ENCODE measurements at regions not wholly inside any gene's neighbourhood (a gene's known extent, or its start where the extent isn't known, plus 50 kb on each side); places are given as distances from the start of the nearest gene placed in this dataset.
A peak's percentile ranks its signal among the peaks of the same experiment; 100 is the strongest.
"Not testable (repeated sequence)": the region's sequence is repeated elsewhere in the genome, so short reads cannot be mapped to it uniquely, and the experiment has no call there.

GRCh38 chr3:17817545-17817944 lies 75.1 kb upstream of the TBC1D5 start:
- Histone ChIP-seq H3F3A (ENCODE audit: insufficient read depth) (no peaks in the 10 kb centered on the region), H2AFZ (no peak overlapping the region), H3K4me2 (ENCODE audit: unreplicated experiment) (no peak overlapping the region), H3K9ac (no peak overlapping the region), H3K4me3 (no peak overlapping the region), H4K20me1 (ENCODE audit: insufficient read depth) (no peaks in the 10 kb centered on the region), H3K9me2 (ENCODE audit: insufficient read depth) (no peaks in the 10 kb centered on the region), H3K36me3 (ENCODE audit: low read depth) (no peaks in the 10 kb centered on the region), H3K27me3 (replicated peaks; ENCODE audit: insufficient read depth) (no peaks in the 10 kb centered on the region), H3K79me2 (ENCODE audit: insufficient read depth) (no peaks in the 10 kb centered on the region), H3K9me3 (ENCODE audit: low read depth) (no peaks in the 10 kb centered on the region), H3K27ac (no peak overlapping the region), H3K4me1 (ENCODE audit: insufficient read depth) (no peaks in the 10 kb centered on the region)
- TF ChIP-seq EZH2 (IDR thresholded peaks at IDR 0.05; ENCODE audit: insufficient read depth, poor library complexity, severe bottlenecking): no peak
- TF ChIP-seq EZH2phosphoT487 (IDR thresholded peaks at IDR 0.05; ENCODE audit: insufficient read depth, low read depth): no peak
- in situ Hi-C loops (cut with MboI): no loop called here
- DNase-seq: no peak
- WGBS, 2 experiments (ENCODE audit: low coverage in 1 of 2, low lambda C conversion rate in 2 of 2, missing lambda C conversion rate in 2 of 2): 72 to 86% methylated on average over 9 of the region's 9 CpGs

DNA sequence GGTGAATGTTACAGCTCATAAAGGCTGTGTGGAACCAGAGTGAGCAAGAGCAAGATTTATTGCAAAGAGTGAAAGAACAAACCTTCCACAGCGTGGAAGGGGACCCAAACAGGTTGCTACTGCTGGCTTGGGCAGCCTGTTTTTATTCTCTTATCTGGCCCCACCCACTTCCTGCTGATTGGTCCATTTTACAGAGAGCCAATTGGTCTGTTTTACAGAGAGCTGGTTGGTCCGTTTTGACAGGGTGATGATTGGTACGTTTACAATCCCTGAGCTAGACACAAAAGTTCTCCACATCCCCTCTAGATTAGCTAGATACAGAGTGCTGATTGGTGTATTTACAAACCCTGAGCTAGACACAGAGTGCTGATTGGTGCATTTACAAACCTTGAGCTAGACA lies 74.4 kb upstream of the TBC1D5 start:
- H3K9ac ChIP-seq; DNase-seq; H3K4me3 ChIP-seq; H3K36me3 ChIP-seq (ENCODE audit: low read depth); H3K4me1 ChIP-seq (ENCODE audit: insufficient read depth); H3K9me2 ChIP-seq (ENCODE audit: insufficient read depth); H3K9me3 ChIP-seq (ENCODE audit: low read depth); H3K27ac ChIP-seq; H3K4me2 ChIP-seq (ENCODE audit: unreplicated experiment); H3K79me2 ChIP-seq (ENCODE audit: insufficient read depth); H4K20me1 ChIP-seq (ENCODE audit: insufficient read depth); in situ Hi-C loops (cut with MboI); H2AFZ ChIP-seq; H3K27me3 ChIP-seq (replicated peaks; ENCODE audit: insufficient read depth); H3F3A ChIP-seq (ENCODE audit: insufficient read depth): not testable (repeated sequence)
- WGBS, 2 experiments (ENCODE audit: low coverage in 1 of 2, low lambda C conversion rate in 2 of 2, missing lambda C conversion rate in 2 of 2): 73% methylated on average over 3 of the region's 3 CpGs

DNA sequence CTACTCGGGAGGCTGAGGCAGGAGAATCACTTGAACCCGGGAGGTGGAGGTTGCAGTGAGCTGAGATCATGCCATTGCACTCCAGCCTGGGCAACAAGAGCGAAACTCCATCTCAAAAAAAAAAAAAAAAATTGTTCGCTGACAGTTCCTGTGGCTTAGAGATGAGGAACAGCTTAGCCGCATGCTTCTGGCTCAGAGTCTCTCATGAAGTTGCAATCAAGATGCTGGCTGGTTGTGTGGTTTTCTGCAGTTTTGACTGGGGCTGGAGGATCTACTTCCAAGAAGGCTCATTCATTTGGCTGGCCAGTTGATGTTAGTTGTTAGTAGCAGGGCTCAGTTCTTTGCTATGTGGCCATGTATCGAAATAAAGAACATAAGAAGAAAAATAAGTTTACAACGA lies 69.9 kb upstream of the TBC1D5 start:
- H2AFZ ChIP-seq; H3K27ac ChIP-seq; H3K27me3 ChIP-seq (replicated peaks; ENCODE audit: insufficient read depth); H3K9me3 ChIP-seq (ENCODE audit: low read depth); H3K4me2 ChIP-seq (ENCODE audit: unreplicated experiment); H3F3A ChIP-seq (ENCODE audit: insufficient read depth); H4K20me1 ChIP-seq (ENCODE audit: insufficient read depth); in situ Hi-C loops (cut with MboI); H3K4me3 ChIP-seq; H3K9ac ChIP-seq; DNase-seq; H3K36me3 ChIP-seq (ENCODE audit: low read depth); H3K79me2 ChIP-seq (ENCODE audit: insufficient read depth); H3K9me2 ChIP-seq (ENCODE audit: insufficient read depth): not testable (repeated sequence)
- peaks cover 27% of the 10 kb centered on the region for H3K4me1 ChIP-seq (ENCODE audit: insufficient read depth)
- WGBS, 2 experiments (ENCODE audit: low coverage in 1 of 2, low lambda C conversion rate in 2 of 2, missing lambda C conversion rate in 2 of 2): 93 to 98% methylated on average over 6 to 7 of the region's 7 CpGs

- Histone ChIP-seq H3K27me3 (replicated peaks; ENCODE audit: insufficient read depth) (no peaks in the 10 kb centered on the region), H2AFZ (no peak overlapping the region), H3K4me1 (ENCODE audit: insufficient read depth) (peaks cover 27% of the 10 kb centered on the region), H3K9ac (no peak overlapping the region), H3K4me2 (ENCODE audit: unreplicated experiment) (peak overlapping the region; percentile 43), H3K27ac (no peak overlapping the region), H3K36me3 (ENCODE audit: low read depth) (no peaks in the 10 kb centered on the region), H4K20me1 (ENCODE audit: insufficient read depth) (no peaks in the 10 kb centered on the region), H3K9me3 (ENCODE audit: low read depth) (no peaks in the 10 kb centered on the region), H3K79me2 (ENCODE audit: insufficient read depth) (no peaks in the 10 kb centered on the region), H3K4me3 (no peak overlapping the region), H3K9me2 (ENCODE audit: insufficient read depth) (no peaks in the 10 kb centered on the region), H3F3A (ENCODE audit: insufficient read depth) (no peaks in the 10 kb centered on the region)
- DNase-seq: peak; percentile 32
- in situ Hi-C loops (cut with MboI): no loop called here
- TF ChIP-seq EZH2 (IDR thresholded peaks at IDR 0.05; ENCODE audit: insufficient read depth, poor library complexity, severe bottlenecking) (no peak), EZH2phosphoT487 (IDR thresholded peaks at IDR 0.05; ENCODE audit: insufficient read depth, low read depth) (no peak)
Observed at GRCh38 chr3:17811646-17812045, 69.2 kb upstream of the TBC1D5 start.

DNA sequence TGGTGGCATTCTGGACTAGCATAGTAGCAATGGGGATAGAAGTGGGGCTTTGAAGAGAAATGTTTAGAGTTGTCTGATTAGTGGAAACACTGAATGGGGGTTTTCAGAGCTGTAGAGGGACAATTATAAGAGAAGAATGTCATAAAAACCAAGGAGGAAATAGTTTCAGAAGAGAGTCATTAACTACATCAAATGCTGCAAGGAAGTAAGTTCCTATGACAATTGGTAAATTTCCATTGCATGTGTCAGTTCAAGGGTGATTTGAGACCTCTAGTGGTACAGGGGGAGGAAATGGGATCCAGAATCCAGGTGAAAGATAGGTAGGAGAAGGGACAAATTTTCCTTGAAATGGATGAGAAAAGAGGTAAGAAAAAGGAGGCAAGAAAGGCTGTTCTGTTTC lies 68.3 kb upstream of the TBC1D5 start:
- Histone ChIP-seq H3K4me3 (no peak overlapping the region), H4K20me1 (ENCODE audit: insufficient read depth) (no peaks in the 10 kb centered on the region), H3K27me3 (replicated peaks; ENCODE audit: insufficient read depth) (no peaks in the 10 kb centered on the region), H3K27ac (no peak overlapping the region), H3K79me2 (ENCODE audit: insufficient read depth) (no peaks in the 10 kb centered on the region), H3K4me1 (ENCODE audit: insufficient read depth) (peaks cover 27% of the 10 kb centered on the region), H3K9ac (no peak overlapping the region), H3K4me2 (ENCODE audit: unreplicated experiment) (peak overlapping the region; percentile 43), H3K9me2 (ENCODE audit: insufficient read depth) (no peaks in the 10 kb centered on the region), H3F3A (ENCODE audit: insufficient read depth) (no peaks in the 10 kb centered on the region), H3K9me3 (ENCODE audit: low read depth) (no peaks in the 10 kb centered on the region), H2AFZ (peak overlapping the region; percentile 55), H3K36me3 (ENCODE audit: low read depth) (no peaks in the 10 kb centered on the region)
- peak; percentile 70 for DNase-seq
- no peak for TF ChIP-seq EZH2 (IDR thresholded peaks at IDR 0.05; ENCODE audit: insufficient read depth, poor library complexity, severe bottlenecking)
- no peak for TF ChIP-seq EZH2phosphoT487 (IDR thresholded peaks at IDR 0.05; ENCODE audit: insufficient read depth, low read depth)
- in situ Hi-C loops (cut with MboI): no loop called here
